Uterus (tissue), 2 donors: ENCODE measurements at regions not wholly inside any gene's neighbourhood (a gene's known extent, or its start where the extent isn't known, plus 50 kb on each side); places are given as distances from the start of the nearest gene placed in this dataset.

Source experiments
- POLR2A ChIP-seq, 2 donors: fragments of 450-650 bp; IDR thresholded peaks; one replicate each; pipeline ENCODE4 v1.6.1; 2016; ENCODE audit warnings: antibody characterized with exemption in 2 of 2, mild to moderate bottlenecking in 1 of 2, moderate library complexity in 1 of 2
- TF ChIP-seq, protein P1 (sequence below), 4 experiments: fragments of 200-600 bp in 2 of 4; fragments of 450-650 bp in 2 of 4; sonication (generic) in 2 of 4; IDR thresholded peaks; one replicate each; pipeline ENCODE4 v1.5.1; 2016 to 2019; ENCODE audit warnings: antibody characterized with exemption in 4 of 4, mild to moderate bottlenecking in 2 of 4, moderate library complexity in 1 of 4

DNA sequence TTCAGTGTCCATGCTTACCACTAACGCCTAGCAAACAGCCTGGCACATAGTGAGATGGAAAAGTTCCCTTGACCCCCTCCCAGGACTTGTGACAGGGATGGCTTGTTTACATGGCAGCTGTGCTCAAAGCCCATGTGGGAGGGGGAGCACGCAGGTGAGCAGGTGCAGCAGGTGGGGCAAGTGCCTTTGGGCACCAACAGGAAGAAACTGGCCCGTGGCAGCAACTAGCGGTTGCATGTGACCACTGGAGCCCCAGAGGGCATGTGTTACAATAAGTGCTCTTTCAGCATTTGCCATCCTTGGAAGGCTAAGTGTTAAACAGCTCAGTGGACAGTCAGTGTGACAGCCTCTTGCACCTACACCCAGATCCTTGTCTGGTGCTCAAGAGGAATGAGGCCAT lies 734.6 kb downstream of the TUSC7 start:
- TF ChIP-seq, protein P1, sequence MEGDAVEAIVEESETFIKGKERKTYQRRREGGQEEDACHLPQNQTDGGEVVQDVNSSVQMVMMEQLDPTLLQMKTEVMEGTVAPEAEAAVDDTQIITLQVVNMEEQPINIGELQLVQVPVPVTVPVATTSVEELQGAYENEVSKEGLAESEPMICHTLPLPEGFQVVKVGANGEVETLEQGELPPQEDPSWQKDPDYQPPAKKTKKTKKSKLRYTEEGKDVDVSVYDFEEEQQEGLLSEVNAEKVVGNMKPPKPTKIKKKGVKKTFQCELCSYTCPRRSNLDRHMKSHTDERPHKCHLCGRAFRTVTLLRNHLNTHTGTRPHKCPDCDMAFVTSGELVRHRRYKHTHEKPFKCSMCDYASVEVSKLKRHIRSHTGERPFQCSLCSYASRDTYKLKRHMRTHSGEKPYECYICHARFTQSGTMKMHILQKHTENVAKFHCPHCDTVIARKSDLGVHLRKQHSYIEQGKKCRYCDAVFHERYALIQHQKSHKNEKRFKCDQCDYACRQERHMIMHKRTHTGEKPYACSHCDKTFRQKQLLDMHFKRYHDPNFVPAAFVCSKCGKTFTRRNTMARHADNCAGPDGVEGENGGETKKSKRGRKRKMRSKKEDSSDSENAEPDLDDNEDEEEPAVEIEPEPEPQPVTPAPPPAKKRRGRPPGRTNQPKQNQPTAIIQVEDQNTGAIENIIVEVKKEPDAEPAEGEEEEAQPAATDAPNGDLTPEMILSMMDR (IDR thresholded peaks at IDR 0.05) = no peak
- TF ChIP-seq POLR2A (IDR thresholded peaks at IDR 0.05) = no peak
